GM12878 (cell line): ENCODE measurements at regions not wholly inside any gene's neighbourhood (a gene's known extent, or its start where the extent isn't known, plus 50 kb on each side); places are given as distances from the start of the nearest gene placed in this dataset.

Experiments used
- ATAC-seq: fragments of 200-7000 bp; cut with Tn5 transposase; 3 replicates; pipeline ENCODE4 v1.9.1; 2020; ENCODE audit warnings: mild to moderate bottlenecking, moderate library complexity
- BruUV-seq: library from RNA; stranded (reverse); fragments of 400-500 nt; replicated peaks from 2 replicates; lab custom pipeline; 2021; lab: Mats Ljungman, UMichigan
- CTCF ChIA-PET: fragments of 300-600 bp; sonication (Branson Sonifier 250); formaldehyde crosslinking; extraction: SDS; loops from one replicate; lab custom pipeline; 2021; ENCODE audit warnings: inconsistent platforms; lab: Yijun Ruan, JAX
- POLR2A ChIA-PET: fragments of 350-600 bp; formaldehyde crosslinking; extraction: SDS; loops from one replicate; lab custom pipeline; 2021; ENCODE audit warnings: inconsistent platforms; lab: Charles Lee
- RAD21 ChIA-PET: fragments of 300-600 bp; sonication (Branson Sonifier 250); formaldehyde crosslinking; loops from one replicate; lab custom pipeline; 2023; ENCODE audit warnings: antibody characterized with exemption; ENCODE audit not compliant: unreplicated experiment; lab: Charles Lee
- SMC1A ChIA-PET: fragments of 300-600 bp; sonication (Branson Sonifier 250); formaldehyde crosslinking; loops from one replicate; lab custom pipeline; 2023; ENCODE audit not compliant: unreplicated experiment, uncharacterized antibody; lab: Charles Lee
- DNase-seq: peaks from one replicate; pipeline ENCODE4 v3.0.0-alpha.2; 2011; ENCODE audit warnings: low read depth, low spot score
- FAIRE-seq: peaks from 3 replicates; lab custom pipeline; 2011; peaks lifted over from hg19 to GRCh38; lab: Jason Lieb, UNC
- H2AFZ ChIP-seq: 2 replicates; pipeline ENCODE4 v1.6.0; 2011; ENCODE audit warnings: low read depth, low read length, control low read depth; ENCODE audit not compliant: control insufficient read depth
- H3K27ac ChIP-seq: 2 replicates; pipeline ENCODE4 v1.5.1; 2011; ENCODE audit warnings: control low read depth; ENCODE audit not compliant: control insufficient read depth, insufficient read depth
- H3K27me3 ChIP-seq, 2 experiments: replicated peaks in 1 of 2; 2 replicates each; pipeline versions ENCODE4 v1.6.0 to v1.6.1; 2011; ENCODE audit warnings: low read length in 1 of 2; ENCODE audit not compliant: control insufficient read depth in 2 of 2, insufficient read depth in 2 of 2
- H3K36me3 ChIP-seq, 2 experiments: 2 replicates each; pipeline ENCODE4 v1.5.1; 2011; ENCODE audit warnings: low read length in 1 of 2; ENCODE audit not compliant: control insufficient read depth in 2 of 2, insufficient read depth in 2 of 2
- H3K4me1 ChIP-seq: 2 replicates; pipeline ENCODE4 v1.6.1; 2011; ENCODE audit warnings: mild to moderate bottlenecking, low read length, moderate library complexity, mixed read lengths; ENCODE audit not compliant: control insufficient read depth, insufficient read depth
- H3K4me2 ChIP-seq: 2 replicates; pipeline ENCODE4 v1.6.0; 2011; ENCODE audit warnings: control low read depth; ENCODE audit not compliant: control insufficient read depth, insufficient read depth
- H3K4me3 ChIP-seq: fragments of 200-600 bp; sonication (generic); 2 replicates; pipeline ENCODE4 v1.5.1; 2016
- H3K79me2 ChIP-seq: 2 replicates; pipeline ENCODE4 v1.6.0; 2011; ENCODE audit warnings: low read length; ENCODE audit not compliant: control insufficient read depth, insufficient read depth
- H3K9ac ChIP-seq: 2 replicates; pipeline ENCODE4 v1.8.0; 2011; ENCODE audit warnings: low read length, control low read depth, mixed read lengths; ENCODE audit not compliant: control insufficient read depth, insufficient read depth
- H3K9me3 ChIP-seq: replicated peaks from 3 replicates; pipeline ENCODE4 v1.5.1; 2011; ENCODE audit warnings: mild to moderate bottlenecking, low read length; ENCODE audit not compliant: control insufficient read depth, insufficient read depth
- H4K20me1 ChIP-seq: 2 replicates; pipeline ENCODE4 v1.6.0; 2011; ENCODE audit not compliant: control insufficient read depth, insufficient read depth
- BCL11A ChIP-seq: IDR thresholded peaks from 2 replicates; pipeline ENCODE4 v1.6.1; 2011; ENCODE audit warnings: low read depth, low read length
- CREB1 ChIP-seq: IDR thresholded peaks from 2 replicates; pipeline ENCODE4 v1.6.1; 2012; ENCODE audit warnings: low read depth, mild to moderate bottlenecking, inconsistent platforms
- CREM ChIP-seq: IDR thresholded peaks from 2 replicates; pipeline ENCODE4 v1.6.1; 2014; ENCODE audit warnings: antibody characterized with exemption, low read depth
- EED ChIP-seq: sonication (generic); IDR thresholded peaks from 2 replicates; pipeline ENCODE4 v1.6.1; 2016; ENCODE audit warnings: antibody characterized with exemption, low read depth
- EP300 ChIP-seq, 2 experiments: fragments of 150-350 bp in 1 of 2; IDR thresholded peaks; 2 replicates each; pipeline ENCODE4 v1.6.1; 2011 to 2012; ENCODE audit warnings: low read depth in 2 of 2, low read length in 2 of 2, borderline replicate concordance in 1 of 2, improper control_type of control experiment in 1 of 2, inconsistent platforms in 1 of 2; ENCODE audit not compliant: control insufficient read depth in 1 of 2
- ETV6 ChIP-seq, 2 experiments: fragments of 450-650 bp in 1 of 2; IDR thresholded peaks in 1 of 2; conservative IDR thresholded peaks in 1 of 2; 2 replicates each; pipeline ENCODE4 v1.6.1; 2014; ENCODE audit warnings: antibody characterized with exemption in 1 of 2, borderline replicate concordance in 1 of 2, low read depth in 1 of 2, mild to moderate bottlenecking in 1 of 2, moderate library complexity in 1 of 2
- HDGF ChIP-seq: fragments of 450-650 bp; IDR thresholded peaks from 2 replicates; pipeline ENCODE4 v1.6.1; 2016; ENCODE audit warnings: antibody characterized with exemption
- NFXL1 ChIP-seq: fragments of 450-650 bp; IDR thresholded peaks from 2 replicates; pipeline ENCODE4 v1.6.1; 2017; ENCODE audit warnings: antibody characterized with exemption, mild to moderate bottlenecking, borderline replicate concordance
- NFYB ChIP-seq: IDR thresholded peaks from 2 replicates; pipeline ENCODE4 v1.6.1; 2011; ENCODE audit warnings: low read depth, mild to moderate bottlenecking, low read length, improper control_type of control experiment, moderate library complexity; ENCODE audit not compliant: insufficient read depth
- NRF1 ChIP-seq: conservative IDR thresholded peaks from 2 replicates; pipeline ENCODE4 v1.6.1; 2011; ENCODE audit warnings: mild to moderate bottlenecking, low read depth, low read length, improper control_type of control experiment
- PML ChIP-seq: IDR thresholded peaks from 2 replicates; pipeline ENCODE4 v1.6.1; 2012; ENCODE audit warnings: low read length, inconsistent platforms
- SMAD1 ChIP-seq: fragments of 450-650 bp; IDR thresholded peaks from 2 replicates; pipeline ENCODE4 v1.6.1; 2018; ENCODE audit warnings: mild to moderate bottlenecking, low read depth; ENCODE audit not compliant: partially characterized antibody
- ZBED1 ChIP-seq: IDR thresholded peaks from 2 replicates; pipeline ENCODE4 v1.6.1; 2016; ENCODE audit warnings: borderline replicate concordance
- WGBS: methylation state at CpG from one replicate; pipeline ENCODE4 v1.1.6; 2016; ENCODE audit warnings: low lambda C conversion rate; ENCODE audit not compliant: insufficient replicate concordance, insufficient coverage; ENCODE audit errors: missing lambda C conversion rate; 5-methylcytosine and 5-hydroxymethylcytosine counted together
- in situ Hi-C: fragments of 300-500 bp; cut with MboI; formaldehyde crosslinking; loops from 9 replicates; pipeline ENCODE4 v1.14.3; 2018; ENCODE audit warnings: mixed read lengths
- intact Hi-C: fragments of 100-400 bp; cut with micrococcal nuclease; formaldehyde crosslinking; loops from one replicate; pipeline ENCODE4 v1.14.2; 2022; ENCODE audit not compliant: unreplicated experiment
- TF ChIP-seq, protein P1 (sequence below): fragments of 450-650 bp; IDR thresholded peaks from 2 replicates; pipeline ENCODE4 v1.6.1; 2017; ENCODE audit warnings: antibody characterized with exemption, mild to moderate bottlenecking, moderate library complexity
- TF ChIP-seq, protein P2 (sequence below): fragments of 450-650 bp; IDR thresholded peaks from 2 replicates; pipeline ENCODE4 v1.6.1; 2016; ENCODE audit warnings: mild to moderate bottlenecking
- TF ChIP-seq, protein P3 (sequence below): fragments of 450-650 bp; IDR thresholded peaks from 2 replicates; pipeline ENCODE4 v1.6.1; 2016; ENCODE audit warnings: mild to moderate bottlenecking

DNA sequence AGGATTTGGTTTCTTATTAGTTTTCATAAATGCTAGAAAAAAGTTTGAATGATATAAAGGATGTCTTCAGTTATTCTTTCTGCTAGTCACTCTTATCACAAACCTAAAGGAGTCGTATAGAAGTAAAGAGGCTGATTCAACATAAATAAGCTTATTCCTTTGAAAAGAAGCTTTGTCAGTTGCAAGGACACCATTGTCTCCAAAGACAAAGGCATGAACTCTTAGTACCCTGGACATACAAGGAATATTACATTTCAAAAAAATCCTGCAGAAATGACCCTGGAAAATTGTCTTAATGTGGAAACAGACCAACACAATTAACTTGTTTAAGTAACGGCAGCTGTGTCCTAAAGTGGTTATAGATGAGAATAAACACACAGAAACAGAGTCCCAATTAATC, 528.0 kb downstream of the CPS1 start:
- ChIA-PET CTCF (interaction anchor here (1.0 to 2.5 kb wide), 3 partner anchors 9 to 75 kb away, joined by 3 to 7 read pairs (median 5); no protein-coding TSS in a partner anchor), SMC1A (interaction anchor here (0.6 to 2.2 kb wide), 2 partner anchors 9 to 183 kb away, joined by 3 to 7 read pairs; no protein-coding TSS in a partner anchor), RAD21 (no interaction called here), POLR2A (no interaction called here)
- intact Hi-C loops, result loop anchor here (2.0 to 10.0 kb wide), 2 partner anchors 74 to 270 kb away; no protein-coding TSS in a partner anchor
- FAIRE-seq, result no peak
- H3K9me3 ChIP-seq, result no peaks in the 10 kb centered on the region
- no peak overlapping the region for H3K27ac ChIP-seq
- no peaks in the 10 kb centered on the region for H3K36me3 ChIP-seq
- no peak overlapping the region for H2AFZ ChIP-seq
- H4K20me1 ChIP-seq, result no peaks in the 10 kb centered on the region
- no peaks in the 10 kb centered on the region for H3K79me2 ChIP-seq
- no peaks in the 10 kb centered on the region for H3K27me3 ChIP-seq
- no peak for DNase-seq
- H3K9ac ChIP-seq, result no peak overlapping the region
- no peak overlapping the region for H3K4me3 ChIP-seq
- in situ Hi-C loops, result no loop called here
- H3K4me1 ChIP-seq, result no peaks in the 10 kb centered on the region
- WGBS, result 32% methylated on average over 2 of the region's 2 CpGs
- no peak overlapping the region for H3K4me2 ChIP-seq
- no TSS peak for BruUV-seq
- ATAC-seq, result no peak
- TF ChIP-seq SMAD1, result no peak
- TF ChIP-seq HDGF, result no peak
- TF ChIP-seq BCL11A, result no peak
- TF ChIP-seq EP300 (IDR thresholded peaks at IDR 0.05; ENCODE audit: borderline replicate concordance in 1 of 2, control insufficient read depth in 1 of 2, low read depth in 2 of 2, low read length in 2 of 2), result no peak
- no peak for TF ChIP-seq NRF1
- no peak for TF ChIP-seq ZBED1
- no peak for TF ChIP-seq CREB1
- TF ChIP-seq, protein P1, sequence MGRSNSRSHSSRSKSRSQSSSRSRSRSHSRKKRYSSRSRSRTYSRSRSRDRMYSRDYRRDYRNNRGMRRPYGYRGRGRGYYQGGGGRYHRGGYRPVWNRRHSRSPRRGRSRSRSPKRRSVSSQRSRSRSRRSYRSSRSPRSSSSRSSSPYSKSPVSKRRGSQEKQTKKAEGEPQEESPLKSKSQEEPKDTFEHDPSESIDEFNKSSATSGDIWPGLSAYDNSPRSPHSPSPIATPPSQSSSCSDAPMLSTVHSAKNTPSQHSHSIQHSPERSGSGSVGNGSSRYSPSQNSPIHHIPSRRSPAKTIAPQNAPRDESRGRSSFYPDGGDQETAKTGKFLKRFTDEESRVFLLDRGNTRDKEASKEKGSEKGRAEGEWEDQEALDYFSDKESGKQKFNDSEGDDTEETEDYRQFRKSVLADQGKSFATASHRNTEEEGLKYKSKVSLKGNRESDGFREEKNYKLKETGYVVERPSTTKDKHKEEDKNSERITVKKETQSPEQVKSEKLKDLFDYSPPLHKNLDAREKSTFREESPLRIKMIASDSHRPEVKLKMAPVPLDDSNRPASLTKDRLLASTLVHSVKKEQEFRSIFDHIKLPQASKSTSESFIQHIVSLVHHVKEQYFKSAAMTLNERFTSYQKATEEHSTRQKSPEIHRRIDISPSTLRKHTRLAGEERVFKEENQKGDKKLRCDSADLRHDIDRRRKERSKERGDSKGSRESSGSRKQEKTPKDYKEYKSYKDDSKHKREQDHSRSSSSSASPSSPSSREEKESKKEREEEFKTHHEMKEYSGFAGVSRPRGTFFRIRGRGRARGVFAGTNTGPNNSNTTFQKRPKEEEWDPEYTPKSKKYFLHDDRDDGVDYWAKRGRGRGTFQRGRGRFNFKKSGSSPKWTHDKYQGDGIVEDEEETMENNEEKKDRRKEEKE, result no peak
- TF ChIP-seq, protein P2, sequence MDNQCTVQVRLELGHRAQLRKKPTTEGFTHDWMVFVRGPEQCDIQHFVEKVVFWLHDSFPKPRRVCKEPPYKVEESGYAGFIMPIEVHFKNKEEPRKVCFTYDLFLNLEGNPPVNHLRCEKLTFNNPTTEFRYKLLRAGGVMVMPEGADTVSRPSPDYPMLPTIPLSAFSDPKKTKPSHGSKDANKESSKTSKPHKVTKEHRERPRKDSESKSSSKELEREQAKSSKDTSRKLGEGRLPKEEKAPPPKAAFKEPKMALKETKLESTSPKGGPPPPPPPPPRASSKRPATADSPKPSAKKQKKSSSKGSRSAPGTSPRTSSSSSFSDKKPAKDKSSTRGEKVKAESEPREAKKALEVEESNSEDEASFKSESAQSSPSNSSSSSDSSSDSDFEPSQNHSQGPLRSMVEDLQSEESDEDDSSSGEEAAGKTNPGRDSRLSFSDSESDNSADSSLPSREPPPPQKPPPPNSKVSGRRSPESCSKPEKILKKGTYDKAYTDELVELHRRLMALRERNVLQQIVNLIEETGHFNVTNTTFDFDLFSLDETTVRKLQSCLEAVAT, result no peak
- TF ChIP-seq, protein P3, sequence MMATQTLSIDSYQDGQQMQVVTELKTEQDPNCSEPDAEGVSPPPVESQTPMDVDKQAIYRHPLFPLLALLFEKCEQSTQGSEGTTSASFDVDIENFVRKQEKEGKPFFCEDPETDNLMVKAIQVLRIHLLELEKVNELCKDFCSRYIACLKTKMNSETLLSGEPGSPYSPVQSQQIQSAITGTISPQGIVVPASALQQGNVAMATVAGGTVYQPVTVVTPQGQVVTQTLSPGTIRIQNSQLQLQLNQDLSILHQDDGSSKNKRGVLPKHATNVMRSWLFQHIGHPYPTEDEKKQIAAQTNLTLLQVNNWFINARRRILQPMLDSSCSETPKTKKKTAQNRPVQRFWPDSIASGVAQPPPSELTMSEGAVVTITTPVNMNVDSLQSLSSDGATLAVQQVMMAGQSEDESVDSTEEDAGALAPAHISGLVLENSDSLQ, result no peak
- TF ChIP-seq EED, result no peak
- TF ChIP-seq ETV6 (conservative IDR thresholded peaks at IDR 0.05 in 1 of 2, IDR thresholded peaks at IDR 0.05 in 1 of 2; ENCODE audit: borderline replicate concordance in 1 of 2, low read depth in 1 of 2), result no peak
- no peak for TF ChIP-seq CREM
- no peak for TF ChIP-seq NFYB
- TF ChIP-seq PML, result no peak
- TF ChIP-seq NFXL1, result no peak
